ENCODE measurements at regions not wholly inside any gene's neighbourhood (a gene's known extent, or its start where the extent isn't known, plus 50 kb on each side); places are given as distances from the start of the nearest gene placed in this dataset.

DNA sequence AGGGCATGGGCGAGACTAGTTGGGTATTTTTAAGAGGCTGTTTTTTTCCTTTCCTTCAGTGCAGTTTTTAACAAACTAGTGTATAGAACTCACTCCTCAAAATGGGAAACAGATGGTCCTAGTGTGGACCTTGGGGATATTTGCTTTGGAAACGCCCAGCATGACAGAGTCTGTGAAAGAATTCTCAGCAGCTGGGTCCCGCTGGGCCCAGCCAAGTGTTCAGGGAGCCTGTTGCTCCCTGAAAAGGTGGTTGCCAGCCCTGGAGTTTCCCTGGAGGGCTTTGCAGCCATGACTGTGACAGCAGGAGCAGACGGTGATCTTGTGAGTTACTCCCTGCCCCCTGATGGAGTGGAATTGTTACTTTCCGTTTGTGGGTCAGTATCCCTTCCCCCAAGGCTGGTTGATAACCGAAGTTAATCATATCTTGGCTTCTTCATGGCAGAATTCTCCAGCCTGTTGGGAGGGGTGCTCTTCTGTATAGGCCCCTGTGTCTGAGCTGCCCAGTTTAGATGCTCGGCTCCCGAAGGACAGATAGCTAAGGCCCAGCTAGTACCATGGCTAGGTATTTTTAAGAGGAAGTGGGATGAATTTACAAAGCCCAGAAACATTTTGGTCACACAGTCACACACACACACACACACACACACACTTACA, 278.6 kb upstream of the HABP2 start:
- Histone ChIP-seq H3K27me3 (ENCODE audit: insufficient read depth) (no peaks in the 10 kb centered on the region), H3K9me3 (no peaks in the 10 kb centered on the region), H3K27ac (ENCODE audit: low read depth in 2 of 2, low read length in 1 of 2) (no peak overlapping the region), H3K9me2 (no peaks in the 10 kb centered on the region), H3K36me3 (replicated peaks in 1 of 2; ENCODE audit: control insufficient read depth in 1 of 2, insufficient read depth in 2 of 2, low read length in 1 of 2) (no peaks in the 10 kb centered on the region), H3K79me2 (ENCODE audit: insufficient read depth) (no peaks in the 10 kb centered on the region), H3K4me2 (no peak overlapping the region), H3K4me1 (ENCODE audit: control insufficient read depth in 1 of 2, insufficient read depth in 2 of 2, low read depth in 1 of 2, low read length in 1 of 2) (no peaks in the 10 kb centered on the region; a peak in 1 of 4 replicates), H3K9ac (no peak overlapping the region), H2AFZ (ENCODE audit: low read depth) (no peak overlapping the region), H3K4me3 (ENCODE audit: low read depth in 2 of 2, low read length in 1 of 2) (no peak overlapping the region), H4K20me1 (ENCODE audit: insufficient read depth) (no peaks in the 10 kb centered on the region), H3F3A (replicated peaks; ENCODE audit: insufficient read depth) (no peaks in the 10 kb centered on the region)
- CTCF ChIA-PET: interaction anchor here (0.8 kb wide), 1 partner anchor 11 kb away, joined by 4 read pairs; no protein-coding TSS in a partner anchor
- POLR2A ChIA-PET: no interaction called here
- WGBS (ENCODE audit: low lambda C conversion rate): 61% methylated on average over 8 of the region's 8 CpGs
- DNase-seq: no peak
- TF ChIP-seq MEF2A (IDR thresholded peaks at IDR 0.05; ENCODE audit: borderline replicate concordance, low read depth): no peak

DNA sequence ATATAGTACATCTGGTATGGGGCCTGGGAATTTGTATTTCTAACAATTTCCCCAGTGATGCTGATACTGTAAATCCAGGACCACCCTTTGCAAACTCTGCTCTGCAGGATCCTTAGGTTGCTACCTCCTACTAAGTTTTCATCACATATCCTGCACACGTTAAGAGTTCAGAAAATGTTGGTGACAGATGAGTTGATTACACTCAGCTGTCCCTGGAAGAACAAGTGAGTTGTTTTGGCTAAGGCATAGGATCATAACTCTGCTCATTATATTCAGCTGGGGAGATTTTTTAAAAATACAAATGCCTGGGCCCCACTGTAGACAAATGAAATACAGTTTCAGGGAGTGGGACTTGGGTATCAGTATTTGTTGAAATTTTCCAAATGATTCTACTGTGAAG, 274.6 kb upstream of the HABP2 start:
- no peak overlapping the region for H2AFZ ChIP-seq (ENCODE audit: low read depth)
- H3K4me2 ChIP-seq: no peak overlapping the region
- no peaks in the 10 kb centered on the region for H3K36me3 ChIP-seq (replicated peaks in 1 of 2; ENCODE audit: control insufficient read depth in 1 of 2, insufficient read depth in 2 of 2, low read length in 1 of 2)
- 60% methylated on average over 1 of the region's 1 CpG for WGBS (ENCODE audit: low lambda C conversion rate)
- H3K79me2 ChIP-seq (ENCODE audit: insufficient read depth): no peaks in the 10 kb centered on the region
- H3K9me2 ChIP-seq: no peaks in the 10 kb centered on the region
- ChIA-PET POLR2A (no interaction called here), CTCF (interaction anchor here (1.2 kb wide), 1 partner anchor 522 kb away, joined by 3 read pairs; no protein-coding TSS in a partner anchor)
- H3K27me3 ChIP-seq (ENCODE audit: insufficient read depth): no peaks in the 10 kb centered on the region
- H3K9ac ChIP-seq: no peak overlapping the region
- no peaks in the 10 kb centered on the region for H4K20me1 ChIP-seq (ENCODE audit: insufficient read depth)
- no peaks in the 10 kb centered on the region for H3F3A ChIP-seq (replicated peaks; ENCODE audit: insufficient read depth)
- H3K4me3 ChIP-seq (ENCODE audit: low read depth in 2 of 2, low read length in 1 of 2): no peak overlapping the region
- no peak for DNase-seq
- H3K4me1 ChIP-seq (ENCODE audit: control insufficient read depth in 1 of 2, insufficient read depth in 2 of 2, low read depth in 1 of 2, low read length in 1 of 2): no peaks in the 10 kb centered on the region; a peak in 1 of 4 replicates
- TF ChIP-seq TEAD4 (IDR thresholded peaks at IDR 0.05; ENCODE audit: borderline replicate concordance, insufficient read depth) (no peak), CHD2 (IDR thresholded peaks at IDR 0.05; ENCODE audit: low read length, partially characterized antibody) (no peak), SMC3 (IDR thresholded peaks at IDR 0.05; ENCODE audit: low read depth, low read length) (no peak), TAF1 (IDR thresholded peaks at IDR 0.05; ENCODE audit: borderline replicate concordance, low read depth, low read length) (no peak), FOXJ3 (CRISPR knock-in tag; IDR thresholded peaks at IDR 0.05) (no peak)
- TF ChIP-seq, protein P1, sequence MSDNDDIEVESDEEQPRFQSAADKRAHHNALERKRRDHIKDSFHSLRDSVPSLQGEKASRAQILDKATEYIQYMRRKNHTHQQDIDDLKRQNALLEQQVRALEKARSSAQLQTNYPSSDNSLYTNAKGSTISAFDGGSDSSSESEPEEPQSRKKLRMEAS (IDR thresholded peaks at IDR 0.05; ENCODE audit: low read depth): no peak
- TF ChIP-seq, protein P2, sequence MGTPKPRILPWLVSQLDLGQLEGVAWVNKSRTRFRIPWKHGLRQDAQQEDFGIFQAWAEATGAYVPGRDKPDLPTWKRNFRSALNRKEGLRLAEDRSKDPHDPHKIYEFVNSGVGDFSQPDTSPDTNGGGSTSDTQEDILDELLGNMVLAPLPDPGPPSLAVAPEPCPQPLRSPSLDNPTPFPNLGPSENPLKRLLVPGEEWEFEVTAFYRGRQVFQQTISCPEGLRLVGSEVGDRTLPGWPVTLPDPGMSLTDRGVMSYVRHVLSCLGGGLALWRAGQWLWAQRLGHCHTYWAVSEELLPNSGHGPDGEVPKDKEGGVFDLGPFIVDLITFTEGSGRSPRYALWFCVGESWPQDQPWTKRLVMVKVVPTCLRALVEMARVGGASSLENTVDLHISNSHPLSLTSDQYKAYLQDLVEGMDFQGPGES (IDR thresholded peaks at IDR 0.05; ENCODE audit: low read depth, low read length): no peak
- H3K27ac ChIP-seq (ENCODE audit: low read depth in 2 of 2, low read length in 1 of 2): no peak overlapping the region
- H3K9me3 ChIP-seq: no peaks in the 10 kb centered on the region

DNA sequence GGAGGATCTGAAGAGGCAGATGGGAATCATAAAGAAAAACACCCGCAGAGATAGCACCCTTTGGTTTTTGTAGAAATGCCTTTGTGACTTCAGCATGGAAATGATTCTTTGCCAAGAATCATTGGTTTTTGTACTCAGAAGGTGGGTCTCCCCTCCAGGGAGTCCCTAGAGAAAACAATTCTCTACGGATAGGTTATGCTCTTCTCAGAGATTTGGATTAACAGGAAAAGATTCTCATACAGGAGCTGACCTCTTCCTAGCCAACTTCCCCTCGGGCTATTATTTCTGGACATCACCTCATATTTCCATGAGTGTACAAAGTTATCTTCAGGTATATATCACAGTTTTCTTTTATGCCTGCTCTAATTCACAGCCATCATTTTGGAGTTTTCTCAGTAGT, 274.2 kb upstream of the HABP2 start:
- H3K9me2 ChIP-seq: no peaks in the 10 kb centered on the region
- H3K4me1 ChIP-seq (ENCODE audit: control insufficient read depth in 1 of 2, insufficient read depth in 2 of 2, low read depth in 1 of 2, low read length in 1 of 2): no peaks in the 10 kb centered on the region; a peak in 1 of 4 replicates
- no peaks in the 10 kb centered on the region for H3K36me3 ChIP-seq (replicated peaks in 1 of 2; ENCODE audit: control insufficient read depth in 1 of 2, insufficient read depth in 2 of 2, low read length in 1 of 2)
- ChIA-PET POLR2A (no interaction called here), CTCF (interaction anchor here (1.2 kb wide), 1 partner anchor 523 kb away, joined by 3 read pairs; no protein-coding TSS in a partner anchor)
- H3K4me3 ChIP-seq (ENCODE audit: low read depth in 2 of 2, low read length in 1 of 2): no peak overlapping the region
- H3K27ac ChIP-seq (ENCODE audit: low read depth in 2 of 2, low read length in 1 of 2): no peak overlapping the region
- whole genome bisulfite sequencing (ENCODE audit: low lambda C conversion rate): 50% methylated on average over 3 of the region's 3 CpGs
- no peaks in the 10 kb centered on the region for H3K9me3 ChIP-seq
- H3K79me2 ChIP-seq (ENCODE audit: insufficient read depth): no peaks in the 10 kb centered on the region
- H3K27me3 ChIP-seq (ENCODE audit: insufficient read depth): no peaks in the 10 kb centered on the region
- no peak for DNase-seq
- no peak overlapping the region for H3K4me2 ChIP-seq
- no peak overlapping the region for H3K9ac ChIP-seq
- no peaks in the 10 kb centered on the region for H3F3A ChIP-seq (replicated peaks; ENCODE audit: insufficient read depth)
- no peaks in the 10 kb centered on the region for H4K20me1 ChIP-seq (ENCODE audit: insufficient read depth)
- H2AFZ ChIP-seq (ENCODE audit: low read depth): no peak overlapping the region
- TF ChIP-seq FOXJ3 (CRISPR knock-in tag; IDR thresholded peaks at IDR 0.05): no peak
- TF ChIP-seq JUND (IDR thresholded peaks at IDR 0.05): no peak
- TF ChIP-seq TEAD4 (IDR thresholded peaks at IDR 0.05; ENCODE audit: borderline replicate concordance, insufficient read depth): no peak
- TF ChIP-seq, protein P3, sequence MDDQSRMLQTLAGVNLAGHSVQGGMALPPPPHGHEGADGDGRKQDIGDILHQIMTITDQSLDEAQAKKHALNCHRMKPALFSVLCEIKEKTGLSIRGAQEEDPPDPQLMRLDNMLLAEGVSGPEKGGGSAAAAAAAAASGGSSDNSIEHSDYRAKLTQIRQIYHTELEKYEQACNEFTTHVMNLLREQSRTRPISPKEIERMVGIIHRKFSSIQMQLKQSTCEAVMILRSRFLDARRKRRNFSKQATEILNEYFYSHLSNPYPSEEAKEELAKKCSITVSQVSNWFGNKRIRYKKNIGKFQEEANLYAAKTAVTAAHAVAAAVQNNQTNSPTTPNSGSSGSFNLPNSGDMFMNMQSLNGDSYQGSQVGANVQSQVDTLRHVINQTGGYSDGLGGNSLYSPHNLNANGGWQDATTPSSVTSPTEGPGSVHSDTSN (IDR thresholded peaks at IDR 0.05): no peak
- TF ChIP-seq MXI1 (IDR thresholded peaks at IDR 0.05; ENCODE audit: low read depth, low read length): no peak
- no peak for TF ChIP-seq YY1 (IDR thresholded peaks at IDR 0.05; ENCODE audit: low read depth)
- TF ChIP-seq RFX5 (IDR thresholded peaks at IDR 0.05; ENCODE audit: low read length): no peak
- TF ChIP-seq SIN3A (IDR thresholded peaks at IDR 0.05; ENCODE audit: borderline replicate concordance, low read depth, low read length): no peak
- TF ChIP-seq GATA2 (CRISPR knock-in tag; IDR thresholded peaks at IDR 0.05): no peak
- no peak for TF ChIP-seq FOXM1 (IDR thresholded peaks at IDR 0.05; ENCODE audit: low read depth)
- TF ChIP-seq, protein P2 (IDR thresholded peaks at IDR 0.05; ENCODE audit: low read depth, low read length): no peak
- TF ChIP-seq GABPA (IDR thresholded peaks at IDR 0.05; ENCODE audit: low read depth): no peak
- TF ChIP-seq EP300 (IDR thresholded peaks at IDR 0.05; ENCODE audit: borderline replicate concordance in 1 of 2, low read depth in 1 of 2, low read length in 1 of 2): no peak
